ENCODE measurements at regions not wholly inside any gene's neighbourhood (a gene's known extent, or its start where the extent isn't known, plus 50 kb on each side); places are given as distances from the start of the nearest gene placed in this dataset.

DNA sequence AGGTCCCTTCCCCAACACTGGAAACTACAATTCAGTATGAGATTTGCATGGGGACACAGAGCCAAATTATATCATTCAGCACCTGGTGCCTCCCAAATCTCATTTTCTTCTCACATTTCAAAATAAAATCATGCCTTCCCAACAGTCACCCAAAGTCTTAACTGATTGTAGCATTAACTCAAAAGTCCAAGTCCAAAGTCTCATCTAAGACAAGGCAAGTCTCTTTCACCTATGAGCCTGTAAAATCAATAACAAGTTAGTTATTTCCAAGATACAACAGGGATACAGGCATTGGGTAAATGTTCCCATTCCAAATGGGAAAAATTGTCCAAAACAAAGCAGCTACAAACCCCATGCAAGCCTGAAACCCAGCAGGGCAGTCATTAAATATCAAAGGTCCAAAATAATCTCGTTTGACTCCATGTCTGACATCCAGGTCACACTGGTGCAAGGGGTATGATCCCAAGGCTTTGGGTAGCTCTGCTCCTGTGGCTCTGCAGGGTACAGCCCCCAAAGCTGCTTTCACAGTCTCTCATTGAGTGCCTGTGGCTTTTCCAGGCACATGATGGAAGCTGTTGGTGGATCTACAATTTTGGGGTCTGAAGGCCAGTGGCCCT lies 1370.1 kb upstream of the DDX18 start:
- TF ChIP-seq CTCF (IDR thresholded peaks at IDR 0.05) (no peak), POLR2A (IDR thresholded peaks at IDR 0.05) (no peak)
